ENCODE measurements at regions not wholly inside any gene's neighbourhood (a gene's known extent, or its start where the extent isn't known, plus 50 kb on each side); places are given as distances from the start of the nearest gene placed in this dataset.

DNA sequence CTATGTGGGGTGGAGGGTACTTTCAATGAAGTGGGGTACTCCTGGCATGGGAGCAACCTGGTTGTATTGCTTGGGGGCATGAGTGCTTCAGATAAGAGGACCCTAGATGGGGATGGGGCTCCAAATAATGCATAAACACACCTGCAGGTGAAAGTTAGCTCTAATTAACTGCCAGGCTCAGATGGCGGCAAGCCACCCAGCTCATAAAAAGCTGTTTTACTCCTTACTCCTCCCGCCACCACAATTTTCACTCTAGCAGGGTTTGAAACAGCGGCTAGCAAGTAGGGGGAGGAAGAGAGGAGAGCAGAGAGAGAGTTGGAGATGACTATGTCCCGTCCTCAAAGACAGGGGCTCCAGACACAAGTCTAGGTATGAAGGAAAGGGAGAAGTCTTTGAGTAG lies 117.7 kb upstream of the WSCD1 start:
- no peak for DNase-seq (ENCODE audit: low read depth)

DNA sequence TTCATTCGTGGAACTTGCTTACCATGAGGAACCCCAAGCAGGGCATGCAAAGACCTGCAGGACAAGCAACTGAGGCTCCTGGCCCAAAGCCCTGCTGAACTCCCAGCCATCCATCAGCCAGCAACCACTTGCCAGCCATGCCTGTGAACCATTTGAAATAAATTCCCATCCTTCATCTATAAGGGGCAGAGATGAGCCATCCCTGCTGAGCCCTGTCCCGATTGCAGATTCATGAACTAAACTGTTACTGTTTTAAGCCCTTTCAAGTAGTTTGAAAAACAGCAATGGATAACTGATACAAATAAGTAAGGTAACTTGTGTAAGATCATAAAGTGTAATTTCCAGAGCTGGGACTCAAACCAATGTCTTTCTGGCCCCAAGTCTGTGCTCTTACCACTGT lies 114.4 kb upstream of the WSCD1 start:
- no peak for DNase-seq (ENCODE audit: low read depth)

DNA sequence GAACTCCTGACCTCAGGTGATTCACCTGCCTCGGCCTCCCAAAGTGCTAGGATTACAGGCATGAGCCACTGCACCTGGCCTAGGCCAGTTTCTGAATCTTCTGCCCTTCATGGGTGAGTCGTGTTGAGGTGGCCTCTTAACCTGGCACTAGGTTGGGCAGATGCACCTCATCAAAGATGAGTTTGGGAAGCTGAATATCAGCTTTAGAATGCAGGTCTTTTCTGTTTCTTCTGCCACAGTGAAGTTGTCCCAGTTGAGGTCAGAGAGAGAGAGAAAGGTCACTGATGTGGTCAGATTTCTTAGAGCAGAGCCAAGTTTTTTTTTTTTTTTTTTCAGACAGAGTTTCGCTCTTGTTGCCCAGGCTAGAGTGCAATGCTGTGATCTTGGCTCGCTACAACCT lies 111.3 kb upstream of the WSCD1 start:
- DNase-seq (ENCODE audit: low read depth): no peak

DNA sequence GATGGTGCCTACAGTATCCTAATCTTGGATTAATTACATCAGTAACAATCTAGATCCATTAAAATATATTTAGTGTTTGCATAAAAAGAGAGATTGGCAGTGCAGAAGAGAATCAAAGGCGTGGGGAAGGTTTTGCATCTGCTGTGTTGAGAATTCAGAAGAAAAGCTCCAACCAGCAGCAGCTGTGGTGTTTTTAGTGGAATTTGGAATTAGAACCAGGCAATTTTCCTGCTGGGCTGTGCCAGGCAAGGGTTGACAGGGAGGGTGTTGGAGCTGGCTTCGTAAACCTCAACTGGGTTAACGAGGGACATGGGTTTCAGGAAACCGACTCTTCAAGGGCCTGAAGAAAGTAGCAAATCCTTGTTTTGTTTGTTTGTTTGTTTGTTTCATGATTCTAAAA lies 107.8 kb upstream of the WSCD1 start:
- DNase-seq (ENCODE audit: low read depth): no peak

DNA sequence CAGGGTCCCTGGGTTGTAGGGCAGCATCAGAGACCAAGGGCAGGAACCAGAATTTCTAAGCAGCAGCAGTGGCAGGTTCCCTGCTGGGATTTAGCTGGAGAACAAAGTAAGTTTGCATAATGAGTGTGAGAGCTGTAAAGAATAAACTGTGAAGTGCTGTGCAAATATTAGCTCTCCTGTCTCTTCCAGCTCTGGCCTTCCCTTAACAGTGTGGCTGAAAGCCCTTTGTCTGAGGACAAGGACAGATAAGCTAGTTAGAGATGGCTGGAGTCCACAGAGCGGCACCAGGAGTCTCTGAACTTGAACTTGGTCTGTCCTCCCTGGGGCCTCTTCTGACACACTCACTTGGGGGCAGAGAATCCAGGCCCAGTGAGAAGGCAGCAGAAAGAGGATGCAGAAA lies 98.2 kb upstream of the WSCD1 start:
- no peak for DNase-seq (ENCODE audit: low read depth)

DNA sequence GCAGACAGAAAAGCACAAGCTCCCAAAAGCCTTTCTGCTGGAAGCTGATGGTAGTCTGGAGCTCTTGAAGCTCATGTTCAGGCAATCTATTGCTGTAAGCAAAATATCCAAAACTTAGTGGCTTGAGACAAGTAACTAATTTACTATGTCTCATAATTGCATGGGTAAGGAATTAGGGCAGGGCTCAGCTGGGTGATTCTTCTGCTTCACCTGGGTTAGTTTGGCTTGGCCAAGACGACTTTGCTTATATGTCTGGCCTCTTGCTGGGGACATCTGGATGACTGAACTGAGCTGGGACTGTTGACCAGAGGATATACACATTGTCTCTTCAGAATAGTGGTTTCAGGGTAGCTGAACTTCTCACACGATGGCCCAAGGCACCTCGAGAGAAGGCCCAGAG lies 96.8 kb upstream of the WSCD1 start:
- no peak for DNase-seq (ENCODE audit: low read depth)

DNA sequence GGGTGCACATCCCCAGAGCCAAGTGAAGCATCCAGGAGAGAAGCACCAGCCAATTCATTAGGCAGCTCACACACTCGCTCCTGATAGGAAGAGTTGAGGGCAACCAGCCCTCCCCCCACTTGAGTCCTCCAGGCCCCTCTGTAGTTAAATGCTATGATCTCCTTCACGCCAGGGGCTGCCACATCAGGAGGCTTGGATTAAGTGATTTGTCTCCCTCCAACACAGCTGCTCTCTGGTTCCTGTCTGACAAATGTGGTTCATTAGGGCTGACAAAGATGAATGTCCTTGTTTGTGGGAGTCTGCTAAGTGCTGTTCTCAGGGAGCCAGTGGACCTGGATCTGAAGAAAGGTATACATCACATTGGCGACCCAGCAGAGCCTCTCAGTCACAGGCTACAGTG lies 94.5 kb upstream of the WSCD1 start:
- DNase-seq (ENCODE audit: low read depth): no peak

DNA sequence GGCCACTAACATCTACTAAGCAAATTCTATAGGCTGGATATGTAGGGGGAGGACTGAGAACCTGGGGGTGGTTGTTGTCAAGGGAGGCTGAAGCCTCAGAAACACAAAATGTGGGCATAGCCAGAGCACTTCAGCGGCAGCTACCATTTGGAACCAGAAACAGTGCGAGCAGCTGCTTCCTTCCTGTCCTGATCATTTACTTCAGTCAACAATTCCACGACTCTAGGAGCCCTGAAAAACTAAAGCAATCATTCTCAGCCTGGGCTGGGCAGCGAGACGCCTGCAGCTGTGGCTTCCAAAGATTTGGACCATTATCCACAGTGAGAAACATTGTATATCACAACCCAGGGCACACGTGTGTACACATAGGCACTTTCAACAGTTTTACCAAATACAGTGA lies 93.9 kb upstream of the WSCD1 start:
- DNase-seq (ENCODE audit: low read depth): no peak

DNA sequence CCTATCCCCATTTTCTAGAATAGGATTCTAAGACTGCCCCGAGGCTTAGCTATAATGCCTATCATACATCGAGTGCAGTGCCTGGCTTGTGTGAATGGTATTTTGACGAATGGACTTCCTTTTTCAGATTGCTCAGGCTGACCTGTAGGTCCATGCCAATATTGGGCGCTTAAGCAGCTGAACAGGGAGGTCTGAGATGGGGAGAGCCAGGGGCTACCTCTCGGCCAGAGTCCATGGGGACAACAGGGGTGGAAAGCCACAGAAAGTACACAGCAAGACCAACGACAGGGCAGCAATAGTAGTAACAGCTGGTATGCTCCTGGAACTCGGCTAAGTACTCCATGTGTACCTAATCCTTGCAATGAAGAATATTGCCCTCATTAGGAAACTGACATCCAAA lies 91.7 kb upstream of the WSCD1 start:
- no peak for DNase-seq (ENCODE audit: low read depth)

DNA sequence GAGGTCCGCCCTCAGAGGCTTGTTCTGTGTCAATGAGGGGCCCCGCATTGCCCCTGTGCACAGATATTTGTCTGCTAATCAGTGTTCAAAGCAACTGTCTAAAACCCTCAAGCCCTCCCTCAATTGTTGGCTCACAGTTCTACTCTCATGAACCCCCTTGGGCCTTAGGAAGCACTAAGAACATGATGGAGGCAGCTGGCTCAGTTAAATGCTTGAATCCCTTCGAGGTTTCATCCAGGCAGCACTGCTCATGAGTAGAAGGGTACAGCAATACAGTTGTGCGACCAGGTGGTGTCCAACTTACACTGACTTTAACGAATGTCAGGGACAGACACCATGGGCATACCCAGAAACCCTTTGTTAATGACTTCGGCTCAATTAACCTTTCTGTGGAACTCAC lies 89.2 kb upstream of the WSCD1 start:
- no peak for DNase-seq (ENCODE audit: low read depth)

DNA sequence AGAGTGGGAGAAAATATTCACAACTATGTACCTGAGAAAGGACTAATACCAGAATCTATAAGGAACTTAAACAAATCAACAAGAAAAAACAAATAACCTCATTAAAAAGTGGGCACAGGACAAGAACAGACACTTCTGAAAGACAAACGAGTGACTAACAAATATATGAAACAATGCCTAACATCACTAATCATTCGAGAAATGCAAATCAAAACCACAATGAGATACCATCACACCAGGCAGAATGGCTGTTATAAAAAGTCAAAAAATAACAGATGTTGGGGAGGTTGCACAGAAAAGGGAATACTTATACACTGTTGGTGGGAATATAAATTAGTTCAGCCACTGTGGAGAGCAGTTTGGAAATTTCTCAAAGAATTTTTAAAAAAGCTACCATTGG lies 83.5 kb upstream of the WSCD1 start:
- DNase-seq (ENCODE audit: low read depth): no peak

DNA sequence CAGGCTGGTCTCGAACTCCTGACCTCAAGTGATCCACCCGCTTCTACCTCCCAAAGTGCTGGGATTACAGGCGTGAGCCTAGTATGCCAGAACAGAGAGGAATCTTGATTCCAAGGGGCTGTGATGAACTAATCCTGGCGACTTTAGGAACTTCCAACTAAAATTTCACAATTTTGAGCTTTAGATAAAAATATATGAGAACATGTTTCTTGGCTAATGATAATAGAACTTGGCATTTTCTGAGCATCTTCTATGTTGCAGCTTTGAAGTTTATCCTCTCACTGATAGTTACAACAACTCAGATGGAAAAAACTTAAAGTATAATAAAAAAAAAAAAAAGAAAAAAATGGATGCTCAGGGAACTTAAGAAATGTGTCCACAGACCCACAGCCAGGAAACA lies 69.8 kb upstream of the WSCD1 start:
- DNase-seq (ENCODE audit: low read depth): no peak

DNA sequence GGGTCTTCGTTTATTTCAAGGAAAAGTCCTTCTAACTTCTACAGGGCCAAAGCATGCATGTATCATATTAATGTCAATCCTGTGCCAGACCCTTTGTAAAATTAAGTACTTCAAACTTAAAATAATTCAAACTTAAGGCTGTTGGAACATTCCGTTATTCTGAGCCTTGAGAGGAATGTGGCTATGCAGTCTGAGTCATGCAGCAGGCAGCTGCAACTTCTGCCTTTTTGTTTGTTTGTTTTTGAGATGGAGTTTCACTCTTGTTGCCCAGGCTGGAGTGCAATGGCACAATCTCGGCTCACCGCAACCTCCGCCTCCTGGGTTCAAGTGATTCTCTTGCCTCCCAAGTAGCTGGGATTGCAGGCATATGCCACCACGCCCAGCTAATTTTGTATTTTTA lies 67.0 kb upstream of the WSCD1 start:
- peak; percentile 4 for DNase-seq (ENCODE audit: low read depth)

DNA sequence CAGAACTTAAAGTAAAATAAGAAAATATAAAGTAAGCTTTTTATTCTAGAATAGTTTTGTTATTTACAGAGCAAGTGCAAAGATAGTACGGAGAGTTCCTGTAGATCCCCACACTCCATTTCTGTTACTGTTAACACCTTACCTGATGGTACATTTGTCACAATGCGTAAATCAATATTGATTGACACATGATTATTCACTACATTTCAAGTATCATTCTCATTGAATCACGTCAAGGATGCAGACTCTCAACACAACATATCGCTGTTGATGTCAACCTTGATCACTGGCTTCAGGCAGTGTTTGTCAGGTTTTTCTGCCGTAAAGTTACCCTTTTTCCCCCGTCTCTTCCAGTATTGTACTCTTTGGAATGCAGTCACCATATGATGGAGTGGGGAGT lies 64.2 kb upstream of the WSCD1 start:
- no peak for DNase-seq (ENCODE audit: low read depth)

DNA sequence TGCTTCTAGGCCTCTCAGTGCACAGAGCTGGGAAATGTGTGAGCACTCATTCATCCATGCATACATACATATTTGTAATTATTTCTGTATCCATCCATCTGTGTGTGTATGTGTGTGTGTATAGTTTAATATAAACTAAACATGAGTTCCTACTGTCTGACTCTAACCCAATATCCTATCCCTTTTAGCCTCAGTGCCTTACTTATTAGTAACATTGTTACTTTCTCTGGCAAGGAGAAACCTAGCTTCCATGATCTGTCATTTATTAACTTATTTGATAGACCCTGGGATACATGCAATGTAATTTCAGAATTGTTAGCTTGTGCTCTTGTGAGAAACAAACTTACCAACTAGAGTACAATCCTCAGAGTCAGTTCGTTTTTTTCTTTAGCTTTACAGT lies 59.0 kb upstream of the WSCD1 start:
- no peak for DNase-seq (ENCODE audit: low read depth)

DNA sequence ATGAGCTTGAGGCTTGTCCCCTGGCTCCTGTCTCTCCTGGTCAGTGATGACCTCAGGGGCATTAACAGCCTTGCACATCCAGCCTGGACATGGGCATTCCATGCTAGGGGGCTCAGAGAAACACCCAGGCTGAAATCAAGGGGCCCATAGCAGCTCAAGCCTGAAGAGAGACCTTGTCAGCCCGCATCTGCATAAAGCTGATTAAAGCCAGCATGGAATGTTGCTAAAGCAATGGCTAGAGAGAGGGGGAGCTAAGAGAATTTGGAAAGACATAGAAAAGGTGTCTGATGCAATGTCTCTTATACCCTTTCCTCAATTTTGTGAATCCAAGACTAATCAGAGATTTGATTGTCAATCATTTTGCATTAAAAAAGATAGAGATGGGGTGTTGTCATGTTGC lies 51.4 kb upstream of the WSCD1 start:
- DNase-seq (ENCODE audit: low read depth): no peak

DNA sequence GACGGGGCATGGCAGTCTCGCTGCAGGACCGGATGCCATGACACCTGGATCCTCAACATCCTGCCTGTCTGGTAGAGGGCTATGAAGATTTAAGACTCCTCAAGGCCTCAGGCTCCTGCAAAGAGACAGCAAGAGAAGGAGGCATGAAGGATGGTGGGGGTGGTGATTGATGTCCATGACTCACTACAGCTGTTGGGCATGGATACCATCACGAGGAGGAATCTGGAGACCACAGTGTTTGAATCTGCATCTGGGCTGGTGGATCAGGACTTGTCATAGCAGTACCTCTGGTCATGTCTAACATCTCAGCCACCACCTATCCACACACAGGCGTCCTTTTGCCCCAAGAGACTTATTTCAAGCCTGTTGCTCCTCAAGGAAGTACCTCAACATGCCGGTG lies 50.2 kb upstream of the WSCD1 start:
- no peak for DNase-seq (ENCODE audit: low read depth)

DNA sequence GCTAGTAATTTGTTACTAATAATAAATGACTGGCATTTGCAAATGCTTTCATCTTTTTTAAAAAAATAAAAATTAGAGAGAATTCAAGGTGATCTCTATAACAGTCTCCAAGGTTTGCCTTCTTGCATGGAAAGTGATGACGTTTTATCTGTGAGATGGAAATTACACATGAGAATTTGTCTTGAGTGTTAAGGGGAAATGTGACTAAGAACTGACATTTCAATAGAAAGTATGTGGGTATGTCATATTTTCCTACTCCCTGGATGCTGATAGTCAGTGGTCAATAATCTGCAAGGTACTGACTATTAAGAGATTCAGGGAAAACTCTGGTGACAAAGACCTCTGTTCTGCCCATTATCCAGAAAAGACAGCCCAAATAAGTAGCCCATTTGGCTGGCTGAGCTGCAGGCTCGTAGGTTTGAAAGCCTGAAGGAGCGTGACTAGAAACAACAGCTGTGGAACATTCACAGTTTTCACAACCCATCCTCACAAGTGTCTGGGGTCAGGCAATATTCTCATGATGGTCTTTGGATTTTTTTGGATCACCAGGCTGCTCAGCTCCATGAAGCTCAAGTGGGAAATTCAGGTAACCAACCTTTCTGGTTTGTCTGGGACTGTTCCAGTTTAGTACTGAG lies 49.7 kb upstream of the WSCD1 start:
- DNase-seq (ENCODE audit: low read depth): no peak
